ENCODE measurements at regions not wholly inside any gene's neighbourhood (a gene's known extent, or its start where the extent isn't known, plus 50 kb on each side); places are given as distances from the start of the nearest gene placed in this dataset.

DNA sequence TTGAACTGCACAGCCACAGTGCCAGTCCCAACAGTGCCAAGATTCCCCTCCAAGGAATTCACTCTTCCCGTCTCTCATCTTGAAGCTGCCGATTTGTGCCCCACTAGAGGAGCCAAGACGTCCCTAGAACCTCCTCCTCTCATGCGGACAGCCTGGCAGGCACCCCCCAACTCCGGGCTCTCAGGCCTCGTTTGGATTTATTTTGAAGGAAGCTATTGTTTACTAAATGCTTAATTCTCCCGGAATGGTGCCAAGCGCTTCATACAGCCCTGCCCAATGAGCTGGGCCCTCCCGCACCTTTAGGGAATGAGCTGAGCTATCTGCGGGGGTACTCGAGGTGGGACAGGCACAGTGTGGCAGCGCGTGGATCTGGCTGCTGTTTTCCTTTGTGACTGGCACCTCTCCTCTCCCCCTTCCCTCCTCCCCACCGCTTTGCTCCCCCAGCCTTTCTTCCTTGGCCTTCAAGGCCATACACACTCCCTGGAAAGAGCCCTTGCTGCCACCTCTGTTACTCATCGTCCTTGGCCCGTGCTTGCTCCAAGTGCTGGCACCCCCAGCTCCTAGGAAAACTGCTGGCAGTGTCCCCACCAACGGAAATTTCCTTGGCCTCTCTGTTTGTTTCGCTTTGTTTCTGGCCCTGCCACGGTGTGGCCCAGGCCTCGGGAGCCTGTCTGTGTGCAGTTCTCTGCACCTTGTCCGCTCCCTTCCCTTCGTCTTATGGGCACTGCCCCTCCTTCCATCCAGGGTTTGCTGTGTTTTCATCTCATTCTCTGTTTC lies 49.9 kb upstream of the CDR2 start:
- Histone ChIP-seq H3K27me3 (no peaks in the 10 kb centered on the region), H3K9me3 (no peaks in the 10 kb centered on the region), H3K4me1 (ENCODE audit: control insufficient read depth in 1 of 2, insufficient read depth in 1 of 2, low read depth in 1 of 2, low read length in 1 of 2) (no peaks in the 10 kb centered on the region), H3K27ac (no peak overlapping the region), H3K36me3 (peaks cover 72% of the 10 kb centered on the region), H3K4me3 (ENCODE audit: low read depth in 1 of 2, low read length in 1 of 2) (no peak overlapping the region)
- TF ChIP-seq, protein P1, sequence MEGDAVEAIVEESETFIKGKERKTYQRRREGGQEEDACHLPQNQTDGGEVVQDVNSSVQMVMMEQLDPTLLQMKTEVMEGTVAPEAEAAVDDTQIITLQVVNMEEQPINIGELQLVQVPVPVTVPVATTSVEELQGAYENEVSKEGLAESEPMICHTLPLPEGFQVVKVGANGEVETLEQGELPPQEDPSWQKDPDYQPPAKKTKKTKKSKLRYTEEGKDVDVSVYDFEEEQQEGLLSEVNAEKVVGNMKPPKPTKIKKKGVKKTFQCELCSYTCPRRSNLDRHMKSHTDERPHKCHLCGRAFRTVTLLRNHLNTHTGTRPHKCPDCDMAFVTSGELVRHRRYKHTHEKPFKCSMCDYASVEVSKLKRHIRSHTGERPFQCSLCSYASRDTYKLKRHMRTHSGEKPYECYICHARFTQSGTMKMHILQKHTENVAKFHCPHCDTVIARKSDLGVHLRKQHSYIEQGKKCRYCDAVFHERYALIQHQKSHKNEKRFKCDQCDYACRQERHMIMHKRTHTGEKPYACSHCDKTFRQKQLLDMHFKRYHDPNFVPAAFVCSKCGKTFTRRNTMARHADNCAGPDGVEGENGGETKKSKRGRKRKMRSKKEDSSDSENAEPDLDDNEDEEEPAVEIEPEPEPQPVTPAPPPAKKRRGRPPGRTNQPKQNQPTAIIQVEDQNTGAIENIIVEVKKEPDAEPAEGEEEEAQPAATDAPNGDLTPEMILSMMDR (IDR thresholded peaks at IDR 0.05) = no peak

Measured in neutrophil (primary cell).